GM12878 (cell line): ENCODE measurements at regions not wholly inside any gene's neighbourhood (a gene's known extent, or its start where the extent isn't known, plus 50 kb on each side); places are given as distances from the start of the nearest gene placed in this dataset.

Source experiments
- CEBPZ ChIP-seq: fragments of 150-350 bp; IDR thresholded peaks from 2 replicates; pipeline ENCODE4 v1.6.1; 2016; ENCODE audit warnings: low read depth, low read length
- CHD2 ChIP-seq: IDR thresholded peaks from 2 replicates; pipeline ENCODE4 v1.6.1; 2011; ENCODE audit warnings: low read depth, low read length, improper control_type of control experiment, borderline replicate concordance
- ETV6 ChIP-seq, 2 experiments: fragments of 450-650 bp in 1 of 2; IDR thresholded peaks in 1 of 2; conservative IDR thresholded peaks in 1 of 2; 2 replicates each; pipeline ENCODE4 v1.6.1; 2014; ENCODE audit warnings: antibody characterized with exemption in 1 of 2, borderline replicate concordance in 1 of 2, low read depth in 1 of 2, mild to moderate bottlenecking in 1 of 2, moderate library complexity in 1 of 2
- GABPA ChIP-seq: IDR thresholded peaks from 2 replicates; pipeline ENCODE4 v1.6.1; 2014; ENCODE audit warnings: antibody characterized with exemption, low read depth, mild to moderate bottlenecking, inconsistent platforms
- NFYA ChIP-seq: IDR thresholded peaks from 2 replicates; pipeline ENCODE4 v1.6.1; 2011; ENCODE audit warnings: low read depth, mild to moderate bottlenecking, low read length, improper control_type of control experiment, borderline replicate concordance
- REST ChIP-seq: IDR thresholded peaks from 2 replicates; pipeline ENCODE4 v1.6.1; 2012; ENCODE audit warnings: mild to moderate bottlenecking, low read depth, low read length
- RUNX3 ChIP-seq: IDR thresholded peaks from 2 replicates; pipeline ENCODE4 v1.6.1; 2012; ENCODE audit warnings: low read length, inconsistent platforms
- SMAD5 ChIP-seq: IDR thresholded peaks from 2 replicates; pipeline ENCODE4 v1.6.1; 2016; ENCODE audit warnings: antibody characterized with exemption, low read depth
- SUZ12 ChIP-seq: fragments of 200-600 bp; sonication (generic); IDR thresholded peaks from one replicate; pipeline ENCODE4 v1.6.1; 2018; ENCODE audit warnings: antibody characterized with exemption, mild to moderate bottlenecking; ENCODE audit not compliant: unreplicated experiment
- ZBTB40 ChIP-seq: fragments of 450-650 bp; IDR thresholded peaks from 2 replicates; pipeline ENCODE4 v1.6.1; 2016; ENCODE audit warnings: mild to moderate bottlenecking, moderate library complexity, borderline replicate concordance

GRCh38 chr6:85995339-85996033 lies 352.8 kb upstream of the SYNCRIP start (continued):
- TF ChIP-seq CEBPZ = no peak
- TF ChIP-seq CHD2 = no peak
- no peak for TF ChIP-seq RUNX3
- TF ChIP-seq NFYA = no peak
- TF ChIP-seq GABPA = no peak
- no peak for TF ChIP-seq SUZ12
- TF ChIP-seq ZBTB40 = no peak
- no peak for TF ChIP-seq ETV6 (conservative IDR thresholded peaks at IDR 0.05 in 1 of 2, IDR thresholded peaks at IDR 0.05 in 1 of 2; ENCODE audit: borderline replicate concordance in 1 of 2, low read depth in 1 of 2)
- no peak for TF ChIP-seq SMAD5
- no peak for TF ChIP-seq REST
